Activated naive CD4-positive, alpha-beta T cell (primary cell): ENCODE measurements at regions not wholly inside any gene's neighbourhood (a gene's known extent, or its start where the extent isn't known, plus 50 kb on each side); places are given as distances from the start of the nearest gene placed in this dataset.

Experiments used
- DNase-seq, 4 experiments: peaks; one replicate each; lab custom pipeline; 2025; lab: John Stamatoyannopoulos, UW

DNA sequence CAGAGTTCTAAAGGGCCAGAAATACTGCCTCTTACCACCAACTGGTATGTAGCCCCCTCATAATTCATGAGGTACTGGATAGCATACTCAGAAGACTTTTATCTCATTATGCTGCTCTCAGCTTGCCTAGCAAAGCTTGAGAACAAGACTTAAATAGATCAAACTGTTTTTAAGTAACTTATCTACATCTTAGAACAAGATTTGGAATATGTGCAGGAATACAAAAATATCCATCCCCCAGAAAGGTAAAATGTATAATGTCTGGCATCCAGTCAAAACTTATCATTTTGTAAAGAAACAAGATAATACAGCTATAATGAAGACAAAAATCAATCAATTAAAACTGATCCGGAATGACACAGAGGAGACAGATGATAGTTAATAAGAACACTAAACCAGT, 400.4 kb upstream of the TGFBR2 start:
- no peak for DNase-seq

GRCh38 chr3:30221619-30222018, 384.8 kb upstream of the TGFBR2 start:
- DNase-seq, result no peak

GRCh38 chr3:30222441-30222840, 384.0 kb upstream of the TGFBR2 start:
- no peak for DNase-seq

DNA sequence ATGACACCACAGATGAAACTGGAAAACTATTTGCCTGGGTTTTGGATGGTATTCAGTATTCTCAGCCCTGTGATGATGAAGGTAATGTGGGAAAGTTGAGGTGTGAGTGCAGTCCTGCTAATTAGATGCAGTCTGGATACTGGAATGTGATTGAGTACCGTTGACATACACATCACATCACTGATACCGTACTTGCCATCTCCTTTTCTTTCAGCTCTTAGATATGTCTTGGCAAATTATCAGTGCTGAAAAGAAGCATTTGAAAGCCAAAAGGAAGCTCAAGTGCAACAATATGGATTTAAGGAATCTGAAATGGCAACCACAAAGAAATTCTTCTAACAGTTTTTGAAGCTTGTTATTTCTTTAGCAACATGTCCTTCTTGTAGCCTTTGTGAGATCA, 381.4 kb upstream of the TGFBR2 start:
- DNase-seq, result no peak

DNA sequence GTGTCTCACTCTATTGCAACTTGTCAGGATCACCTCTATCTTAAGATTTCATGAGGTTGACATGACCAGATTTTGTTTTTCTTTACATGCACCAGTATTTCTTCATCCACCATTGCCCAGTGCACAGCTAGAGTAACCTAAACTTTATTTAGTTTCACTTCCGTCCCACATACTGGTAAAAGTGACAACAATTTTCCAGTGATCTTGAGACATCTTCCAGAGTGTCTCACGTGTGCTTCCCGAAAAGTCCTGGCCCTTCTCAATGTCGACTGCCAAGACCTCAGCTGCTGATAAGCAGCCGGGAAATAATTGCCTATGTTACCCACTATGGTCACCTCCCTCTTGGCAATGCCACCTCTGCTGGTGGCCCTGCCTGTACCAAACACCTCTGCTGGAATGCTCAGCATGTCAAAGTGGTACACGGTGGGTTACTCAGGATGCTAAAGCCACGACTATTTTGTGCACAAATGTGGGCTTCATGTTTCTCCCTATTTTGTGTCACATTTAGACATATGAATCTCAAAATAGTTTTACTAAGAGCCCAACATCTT, 379.7 kb upstream of the TGFBR2 start:
- DNase-seq, result no peak

- no peak for DNase-seq
Measured at GRCh38 chr3:30227571-30228301, 378.7 kb upstream of the TGFBR2 start.

- no peak for DNase-seq
Measured at GRCh38 chr3:30228302-30228631, 378.1 kb upstream of the TGFBR2 start.

GRCh38 chr3:30231277-30232141, 374.9 kb upstream of the TGFBR2 start:
- no peak for DNase-seq

GRCh38 chr3:30232142-30232541, 374.3 kb upstream of the TGFBR2 start:
- no peak for DNase-seq

DNA sequence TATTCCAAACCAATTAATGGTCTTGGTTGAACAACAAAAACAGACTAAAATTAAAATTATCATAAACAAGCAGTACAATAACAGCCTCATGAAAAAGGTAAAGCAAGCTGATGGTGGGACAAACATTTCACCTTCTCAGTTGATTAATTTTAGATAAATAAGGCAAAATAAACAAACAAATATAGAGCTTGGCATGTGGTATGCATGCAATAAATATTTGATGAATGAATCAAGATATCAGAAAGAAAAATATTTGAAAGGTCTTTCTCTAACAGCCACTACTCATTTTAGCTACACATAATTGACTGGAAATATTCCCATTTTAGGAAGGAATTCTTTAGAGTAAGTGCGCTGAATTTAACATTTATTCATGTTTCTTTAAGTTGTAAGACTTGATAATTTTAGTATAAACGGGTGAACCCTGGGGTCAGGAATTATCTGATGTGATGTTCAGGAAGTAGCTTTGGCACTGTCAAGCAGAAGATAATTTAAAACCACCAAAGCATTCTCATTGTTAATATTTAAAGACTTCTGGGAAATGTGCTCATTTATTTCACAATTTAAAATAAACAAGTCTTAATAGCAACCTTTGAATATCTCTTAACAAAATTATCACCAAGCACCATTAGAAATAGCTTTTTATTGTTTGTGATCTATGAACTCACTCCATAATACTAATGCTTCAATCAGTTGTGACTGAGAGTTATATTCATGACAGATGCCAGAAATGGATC, 372.3 kb upstream of the TGFBR2 start:
- DNase-seq, result no peak

DNA sequence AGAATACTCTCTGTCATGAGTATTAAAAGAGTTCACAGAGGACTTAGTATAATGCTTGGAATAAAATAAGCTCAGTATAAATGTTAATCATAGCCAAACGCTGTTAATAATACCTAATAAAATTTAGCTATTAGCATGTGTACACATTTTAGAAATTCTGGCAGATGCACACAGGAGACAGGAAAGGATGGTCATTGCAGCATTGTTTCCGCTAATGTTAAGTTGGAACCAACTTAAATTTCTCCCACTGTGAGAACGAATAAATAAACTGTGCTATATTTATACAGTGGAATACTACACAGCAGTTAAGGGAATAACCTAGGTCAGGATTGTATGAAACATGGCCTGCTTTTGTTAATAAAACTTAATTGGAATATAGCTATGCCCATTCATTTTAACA, 370.4 kb upstream of the TGFBR2 start:
- DNase-seq, result no peak

DNA sequence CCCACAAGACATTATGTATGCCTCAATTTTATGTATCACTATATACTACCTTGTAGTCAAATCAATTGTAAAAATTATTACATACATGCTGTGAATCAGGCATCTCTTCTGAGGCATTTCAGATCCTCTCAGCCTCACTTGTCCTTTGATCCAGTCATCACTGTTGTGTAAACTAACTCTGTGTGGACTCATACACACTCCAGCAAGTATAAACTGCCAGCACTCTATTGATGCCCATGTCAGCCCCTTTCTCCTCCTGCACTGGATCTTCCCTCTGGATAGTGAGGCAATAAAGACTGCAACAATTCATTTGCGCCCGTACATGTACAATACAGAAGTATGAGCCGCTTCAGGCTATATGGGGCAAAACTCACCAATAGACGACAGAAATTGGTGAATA, 364.7 kb upstream of the TGFBR2 start:
- DNase-seq, result no peak

DNA sequence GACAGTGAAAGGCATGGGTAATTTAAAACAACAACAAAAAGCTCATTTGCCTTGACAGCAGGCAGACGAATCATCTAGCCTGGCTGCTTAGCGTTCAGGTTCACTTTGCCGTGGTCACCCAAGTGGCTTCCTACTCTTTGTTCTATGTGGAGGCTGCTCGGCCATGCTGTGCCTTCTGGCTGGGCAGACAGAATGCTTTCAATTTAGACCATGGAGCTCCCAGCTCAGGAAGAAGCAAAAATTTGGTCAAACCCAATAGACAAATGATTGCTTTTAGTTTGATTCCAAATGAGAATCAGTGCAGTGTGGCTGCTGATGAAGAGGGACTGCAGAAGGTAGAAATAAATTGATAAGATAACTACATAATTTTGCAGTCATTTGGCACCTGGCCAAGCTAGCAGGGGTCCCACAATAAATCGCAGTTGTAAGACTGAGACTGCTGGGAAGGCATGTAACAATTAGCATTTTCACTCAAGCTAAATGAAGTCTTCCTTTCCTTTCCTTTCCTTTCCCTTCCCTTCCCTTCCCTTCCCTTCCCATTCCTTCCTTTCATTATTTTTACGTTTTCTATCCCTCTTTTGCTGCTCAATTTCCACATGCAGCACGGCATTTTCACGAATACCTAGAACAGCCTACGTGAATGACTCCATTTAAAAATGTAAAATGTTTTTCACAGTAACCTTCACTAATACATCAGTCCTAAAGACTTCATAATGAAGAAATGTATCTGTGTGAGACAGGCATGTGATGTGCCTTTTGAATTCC, 360.4 kb upstream of the TGFBR2 start:
- DNase-seq, result no peak

GRCh38 chr3:30248423-30248822, 358.0 kb upstream of the TGFBR2 start:
- DNase-seq, result no peak

DNA sequence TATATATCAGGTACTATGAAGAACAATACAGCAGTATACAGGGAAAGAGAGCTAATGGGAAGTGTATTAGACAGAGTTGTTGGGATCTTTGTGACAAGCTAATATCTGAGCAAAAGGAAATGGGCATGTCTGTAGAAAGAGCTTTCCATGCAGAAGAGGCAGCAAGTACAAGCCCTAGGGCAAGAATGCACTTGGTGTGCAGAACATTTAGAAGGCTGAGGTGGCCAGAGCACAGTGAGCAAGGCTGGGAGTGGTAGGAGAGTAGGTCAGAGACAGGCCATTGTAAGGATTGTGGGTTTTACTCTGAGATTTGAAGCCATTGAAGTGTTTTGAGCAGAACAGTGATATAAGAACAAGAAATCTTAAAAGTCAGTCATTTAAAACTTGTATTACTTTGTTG, 353.9 kb upstream of the TGFBR2 start:
- DNase-seq, result no peak

DNA sequence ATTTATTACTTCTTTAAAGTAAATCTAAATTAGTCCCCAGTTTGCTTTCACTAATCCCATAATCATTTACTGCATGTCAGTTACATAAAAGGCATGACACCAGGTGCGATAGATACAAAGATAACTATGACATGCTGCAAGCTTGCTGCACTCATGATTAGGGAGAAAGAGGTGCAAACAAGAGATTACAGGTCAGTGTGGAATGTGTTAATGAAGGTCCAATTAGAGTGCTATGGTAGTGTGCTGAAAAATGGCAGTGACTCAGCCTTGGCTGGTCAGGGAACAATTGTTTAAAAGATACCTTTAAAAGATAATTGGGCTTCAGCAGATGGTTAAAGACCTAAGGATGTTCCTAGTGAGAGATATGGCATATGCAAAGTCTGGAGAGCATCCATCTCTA, 352.6 kb upstream of the TGFBR2 start:
- no peak for DNase-seq

DNA sequence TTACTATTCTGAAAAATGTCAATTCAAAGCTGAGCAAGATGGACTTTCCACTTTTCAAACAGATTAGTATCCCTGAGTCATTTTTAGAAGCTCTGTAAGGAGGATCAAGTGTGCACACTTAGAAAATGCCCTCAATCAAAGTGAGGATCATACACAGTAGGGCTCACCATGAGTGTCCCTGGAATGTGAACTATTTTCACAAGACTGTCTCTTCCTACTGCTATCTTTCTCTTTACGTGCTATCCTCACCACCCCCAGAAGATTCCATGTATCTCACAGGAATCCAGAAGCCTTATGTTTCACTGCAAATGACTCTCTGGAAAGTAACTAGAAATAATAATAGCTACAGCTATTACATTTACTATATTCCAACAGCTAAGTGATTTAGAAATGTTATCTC, 349.9 kb upstream of the TGFBR2 start:
- DNase-seq, result no peak

DNA sequence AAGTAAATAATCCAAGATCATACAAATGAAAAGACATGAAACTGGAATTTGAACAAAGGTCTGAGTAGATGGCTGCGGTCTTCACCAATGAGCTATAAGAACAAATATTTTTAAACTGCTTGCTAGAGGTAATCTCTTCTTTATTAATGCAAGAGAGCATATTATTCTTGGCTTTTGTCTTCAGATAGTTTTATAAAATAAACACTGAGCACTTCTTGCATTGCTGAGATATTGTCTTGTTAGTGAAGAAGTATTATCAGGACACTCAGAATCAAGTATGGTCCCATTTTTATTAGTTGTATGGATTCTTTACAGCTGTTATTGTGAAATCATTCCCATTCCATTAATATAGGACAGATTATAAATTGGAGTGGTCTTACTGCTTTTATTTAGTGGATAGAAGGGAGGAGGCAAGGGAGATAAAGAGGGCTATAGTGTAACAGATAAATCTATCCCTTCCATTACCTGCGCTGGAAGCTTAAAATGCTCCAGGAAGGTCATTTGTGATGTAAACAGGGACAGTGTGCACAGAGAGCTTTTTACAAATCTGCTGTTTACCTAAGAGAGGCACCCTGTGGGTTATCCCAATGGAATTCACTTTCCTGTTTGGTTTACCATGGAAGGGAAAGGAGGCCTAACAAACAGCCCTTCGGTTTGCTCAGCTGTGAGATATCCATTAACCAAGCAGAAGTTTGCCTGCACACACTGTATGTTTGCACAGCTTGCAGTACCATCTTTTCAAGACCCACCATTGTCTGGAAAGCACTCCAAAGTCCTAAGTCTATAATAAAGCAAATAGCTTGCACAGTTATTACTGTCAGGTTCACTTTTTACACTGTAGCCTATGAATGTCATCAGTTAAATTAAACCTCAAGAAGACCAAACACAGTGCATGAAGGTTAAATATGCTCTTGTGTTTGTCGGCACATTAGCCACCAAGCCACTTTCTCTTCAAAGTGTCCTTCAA, 347.7 kb upstream of the TGFBR2 start:
- no peak for DNase-seq

DNA sequence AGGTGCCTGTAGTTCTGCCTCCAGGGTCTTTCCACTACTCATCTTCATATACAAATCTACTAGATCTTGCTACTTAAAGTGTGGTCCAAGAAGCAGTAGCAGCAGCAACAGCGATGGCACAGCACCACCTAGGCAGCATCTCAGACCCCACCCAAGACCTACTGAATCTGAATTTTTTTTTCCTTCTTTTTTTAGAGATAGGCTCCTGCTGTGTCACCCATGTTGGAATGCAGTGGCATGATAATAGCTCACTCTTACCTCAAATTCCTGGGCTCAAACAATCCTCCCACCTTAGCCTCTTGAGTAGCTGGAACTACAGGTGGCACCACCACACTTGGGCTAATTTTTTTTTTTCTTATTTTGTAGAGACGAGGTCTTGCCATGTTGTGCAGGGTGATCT, 346.7 kb upstream of the TGFBR2 start:
- DNase-seq, result no peak

- DNase-seq, result no peak
Measured at GRCh38 chr3:30260762-30261161, 345.6 kb upstream of the TGFBR2 start.
